ENCODE measurements at regions not wholly inside any gene's neighbourhood (a gene's known extent, or its start where the extent isn't known, plus 50 kb on each side); places are given as distances from the start of the nearest gene placed in this dataset.
"Not testable (repeated sequence)": the region's sequence is repeated elsewhere in the genome, so short reads cannot be mapped to it uniquely, and the experiment has no call there.

GRCh38 chr4:183044924-183045640 is 54.0 kb upstream of the WWC2 start:
- not testable (repeated sequence) for H3K4me3 ChIP-seq (ENCODE audit: insufficient read depth, low read depth, low read length); H3K36me3 ChIP-seq (replicated peaks; ENCODE audit: control insufficient read depth, insufficient read depth, low read length); DNase-seq; H3K27me3 ChIP-seq (ENCODE audit: control insufficient read depth, insufficient read depth, low read length)

- Histone ChIP-seq H3K36me3 (replicated peaks; ENCODE audit: control insufficient read depth, insufficient read depth, low read length) (no peaks in the 10 kb centered on the region), H3K4me3 (ENCODE audit: insufficient read depth, low read depth, low read length) (no peak overlapping the region), H3K27me3 (ENCODE audit: control insufficient read depth, insufficient read depth, low read length) (no peaks in the 10 kb centered on the region)
- DNase-seq, result no peak
Observed at GRCh38 chr4:183038436-183038835, 60.6 kb upstream of the WWC2 start.

GRCh38 chr4:183035726-183036415 is 63.2 kb upstream of the WWC2 start:
- no peaks in the 10 kb centered on the region for H3K27me3 ChIP-seq (ENCODE audit: control insufficient read depth, insufficient read depth, low read length)

GRCh38 chr4:183035256-183035655 is 63.8 kb upstream of the WWC2 start:
- no peak for DNase-seq

More at GRCh38 chr4:183035726-183036415, 63.2 kb upstream of the WWC2 start:
- DNase-seq, result peak; percentile 63
- Histone ChIP-seq H3K36me3 (replicated peaks; ENCODE audit: control insufficient read depth, insufficient read depth, low read length) (no peaks in the 10 kb centered on the region), H3K4me3 (ENCODE audit: insufficient read depth, low read depth, low read length) (no peak overlapping the region)

GRCh38 chr4:183030823-183031222 is 68.2 kb upstream of the WWC2 start:
- Histone ChIP-seq H3K27me3 (ENCODE audit: control insufficient read depth, insufficient read depth, low read length) (no peaks in the 10 kb centered on the region), H3K4me3 (ENCODE audit: insufficient read depth, low read depth, low read length) (no peak overlapping the region), H3K36me3 (replicated peaks; ENCODE audit: control insufficient read depth, insufficient read depth, low read length) (no peaks in the 10 kb centered on the region)
- no peak for DNase-seq

More at GRCh38 chr4:183035256-183035655, 63.8 kb upstream of the WWC2 start:
- Histone ChIP-seq H3K27me3 (ENCODE audit: control insufficient read depth, insufficient read depth, low read length) (no peaks in the 10 kb centered on the region), H3K36me3 (replicated peaks; ENCODE audit: control insufficient read depth, insufficient read depth, low read length) (no peaks in the 10 kb centered on the region), H3K4me3 (ENCODE audit: insufficient read depth, low read depth, low read length) (no peak overlapping the region)

- Histone ChIP-seq H3K27me3 (ENCODE audit: control insufficient read depth, insufficient read depth, low read length) (no peaks in the 10 kb centered on the region), H3K36me3 (replicated peaks; ENCODE audit: control insufficient read depth, insufficient read depth, low read length) (no peaks in the 10 kb centered on the region), H3K4me3 (ENCODE audit: insufficient read depth, low read depth, low read length) (no peak overlapping the region)
- DNase-seq, result no peak
Observed at GRCh38 chr4:183030309-183030708, 68.7 kb upstream of the WWC2 start.

- no peaks in the 10 kb centered on the region for H3K27me3 ChIP-seq (ENCODE audit: control insufficient read depth, insufficient read depth, low read length)
- DNase-seq, result no peak
Observed at GRCh38 chr4:183029365-183029764, 69.7 kb upstream of the WWC2 start.

GRCh38 chr4:183026701-183027100 is 72.4 kb upstream of the WWC2 start:
- H3K36me3 ChIP-seq (replicated peaks; ENCODE audit: control insufficient read depth, insufficient read depth, low read length), result no peaks in the 10 kb centered on the region
- no peak for DNase-seq
- no peak overlapping the region for H3K4me3 ChIP-seq (ENCODE audit: insufficient read depth, low read depth, low read length)
- H3K27me3 ChIP-seq (ENCODE audit: control insufficient read depth, insufficient read depth, low read length), result no peaks in the 10 kb centered on the region

More at GRCh38 chr4:183029365-183029764, 69.7 kb upstream of the WWC2 start:
- Histone ChIP-seq H3K36me3 (replicated peaks; ENCODE audit: control insufficient read depth, insufficient read depth, low read length) (no peaks in the 10 kb centered on the region), H3K4me3 (ENCODE audit: insufficient read depth, low read depth, low read length) (no peak overlapping the region)

GRCh38 chr4:183022617-183023016 is 76.4 kb upstream of the WWC2 start:
- H3K4me3 ChIP-seq (ENCODE audit: insufficient read depth, low read depth, low read length), result no peak overlapping the region
- no peaks in the 10 kb centered on the region for H3K36me3 ChIP-seq (replicated peaks; ENCODE audit: control insufficient read depth, insufficient read depth, low read length)
- DNase-seq, result no peak
- H3K27me3 ChIP-seq (ENCODE audit: control insufficient read depth, insufficient read depth, low read length), result no peaks in the 10 kb centered on the region

- DNase-seq, result no peak
Observed at GRCh38 chr4:183017962-183018361, 81.1 kb upstream of the WWC2 start.

GRCh38 chr4:183014361-183015084 is 84.5 kb upstream of the WWC2 start:
- H3K27me3 ChIP-seq (ENCODE audit: control insufficient read depth, insufficient read depth, low read length), result no peaks in the 10 kb centered on the region; the same call in 1 of the 2 replicates
- H3K36me3 ChIP-seq (replicated peaks; ENCODE audit: control insufficient read depth, insufficient read depth, low read length), result no peaks in the 10 kb centered on the region
- H3K4me3 ChIP-seq (ENCODE audit: insufficient read depth, low read depth, low read length), result no peak overlapping the region
- no peak for DNase-seq

More at GRCh38 chr4:183017962-183018361, 81.1 kb upstream of the WWC2 start:
- no peak overlapping the region for H3K4me3 ChIP-seq (ENCODE audit: insufficient read depth, low read depth, low read length)
- H3K36me3 ChIP-seq (replicated peaks; ENCODE audit: control insufficient read depth, insufficient read depth, low read length), result no peaks in the 10 kb centered on the region
- H3K27me3 ChIP-seq (ENCODE audit: control insufficient read depth, insufficient read depth, low read length), result no peaks in the 10 kb centered on the region; the same call in 1 of the 2 replicates

GRCh38 chr4:183013730-183014002 is 85.4 kb upstream of the WWC2 start:
- no peaks in the 10 kb centered on the region; the same call in 1 of the 2 replicates for H3K27me3 ChIP-seq (ENCODE audit: control insufficient read depth, insufficient read depth, low read length)
- H3K36me3 ChIP-seq (replicated peaks; ENCODE audit: control insufficient read depth, insufficient read depth, low read length), result no peaks in the 10 kb centered on the region
- H3K4me3 ChIP-seq (ENCODE audit: insufficient read depth, low read depth, low read length), result no peak overlapping the region
- no peak for DNase-seq

GRCh38 chr4:183012879-183013729 is 86.0 kb upstream of the WWC2 start:
- no peak overlapping the region for H3K4me3 ChIP-seq (ENCODE audit: insufficient read depth, low read depth, low read length)
- H3K36me3 ChIP-seq (replicated peaks; ENCODE audit: control insufficient read depth, insufficient read depth, low read length), result no peaks in the 10 kb centered on the region
- no peak for DNase-seq
- no peaks in the 10 kb centered on the region; the same call in 1 of the 2 replicates for H3K27me3 ChIP-seq (ENCODE audit: control insufficient read depth, insufficient read depth, low read length)

- Histone ChIP-seq H3K4me3 (ENCODE audit: insufficient read depth, low read depth, low read length) (no peak overlapping the region), H3K36me3 (replicated peaks; ENCODE audit: control insufficient read depth, insufficient read depth, low read length) (no peaks in the 10 kb centered on the region), H3K27me3 (ENCODE audit: control insufficient read depth, insufficient read depth, low read length) (no peaks in the 10 kb centered on the region; the same call in 1 of the 2 replicates)
- DNase-seq, result no peak
Observed at GRCh38 chr4:183011213-183011907, 87.7 kb upstream of the WWC2 start.
